Dermis blood vessel endothelial cell (primary cell): ENCODE measurements at regions not wholly inside any gene's neighbourhood (a gene's known extent, or its start where the extent isn't known, plus 50 kb on each side); places are given as distances from the start of the nearest gene placed in this dataset.

Experiments used
- DNase-seq: peaks from one replicate; pipeline ENCODE4 v3.0.0; 2010

DNA sequence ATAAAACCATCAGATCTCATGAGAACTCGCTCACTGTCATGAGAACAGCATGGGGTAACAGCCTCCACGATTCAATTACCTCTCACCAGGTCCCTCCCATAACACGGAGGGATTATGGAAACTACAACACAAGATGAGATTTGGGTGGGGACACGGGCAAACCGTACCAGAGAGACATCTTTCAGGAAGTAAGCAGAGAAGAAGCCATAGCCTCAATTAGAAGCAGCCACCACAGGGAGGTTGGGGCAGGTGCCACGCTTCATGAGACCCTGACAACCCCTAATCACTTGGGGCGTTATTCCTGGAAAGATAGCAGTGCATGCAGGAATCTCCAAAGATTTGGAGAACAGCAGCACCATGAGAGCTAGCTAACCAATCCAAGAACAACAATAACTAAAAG, 52.9 kb upstream of the SIRPG start:
- no peak for DNase-seq

DNA sequence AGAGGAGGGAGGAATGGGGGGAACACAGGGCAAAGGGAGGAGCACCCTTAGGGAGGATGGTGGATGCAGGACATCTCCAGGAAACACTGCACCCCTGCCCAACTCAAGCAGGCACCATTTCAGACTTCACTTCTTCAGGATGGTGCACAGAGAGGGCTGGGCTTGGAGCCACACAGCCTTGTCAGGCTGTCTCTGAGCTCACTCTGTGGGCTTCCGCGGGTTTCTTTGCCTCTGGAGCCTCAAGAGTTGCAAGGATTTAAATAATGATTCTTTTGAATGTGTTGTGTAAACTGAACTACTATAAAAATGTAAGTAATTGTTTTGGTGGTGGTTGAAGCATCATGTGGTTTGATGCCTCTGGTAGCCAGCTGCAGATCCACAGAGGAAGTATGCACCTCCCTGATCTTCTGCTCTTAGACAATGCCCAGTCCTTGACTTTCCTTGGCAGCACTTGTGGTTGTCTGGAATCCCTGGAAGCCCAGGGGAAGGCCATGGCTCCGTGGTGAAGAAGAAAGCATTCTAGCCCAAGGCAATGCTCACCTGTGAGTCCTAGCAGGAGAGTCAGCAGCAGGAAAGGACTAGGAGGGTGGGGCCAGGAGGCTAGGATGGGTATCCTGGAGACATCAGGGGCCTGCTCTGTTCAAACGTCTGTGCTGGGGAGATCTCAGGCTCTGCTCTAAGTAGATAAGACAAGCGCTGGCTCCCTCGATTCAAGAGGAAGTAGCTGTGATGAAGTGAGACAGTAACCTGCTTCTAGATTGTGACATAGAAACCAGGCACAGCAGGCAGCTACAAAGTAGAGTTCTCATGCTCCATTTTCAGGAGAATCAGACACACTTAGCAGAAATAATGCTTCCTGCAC, 50.2 kb upstream of the SIRPG start:
- no peak for DNase-seq
